GM19324 (cell line): ENCODE measurements at regions not wholly inside any gene's neighbourhood (a gene's known extent, or its start where the extent isn't known, plus 50 kb on each side); places are given as distances from the start of the nearest gene placed in this dataset.

Source experiments
- ATAC-seq: cut with Tn5 transposase; IDR thresholded peaks from one replicate; pipeline ENCODE4 v1.9.1; 2021; ENCODE audit warnings: mild to moderate bottlenecking, moderate library complexity; ENCODE audit not compliant: unreplicated experiment, low FRiP score

- ATAC-seq: no peak
Measured at GRCh38 chr7:13322126-13322525, 634.7 kb downstream of the ARL4A start.

- no peak for ATAC-seq
Measured at GRCh38 chr7:13327669-13328068, 640.2 kb downstream of the ARL4A start.

GRCh38 chr7:13333371-13333770 lies 645.9 kb downstream of the ARL4A start:
- no peak for ATAC-seq

GRCh38 chr7:13336227-13336626 lies 648.8 kb downstream of the ARL4A start:
- no peak for ATAC-seq

- ATAC-seq: no peak
Measured at GRCh38 chr7:13352677-13353076, 636.8 kb downstream of the ETV1 start.

- no peak for ATAC-seq
Measured at GRCh38 chr7:13359656-13360055, 629.8 kb downstream of the ETV1 start.

GRCh38 chr7:13386741-13387140 lies 602.7 kb downstream of the ETV1 start:
- no peak for ATAC-seq

- ATAC-seq: no peak
Measured at GRCh38 chr7:13407911-13408310, 581.6 kb downstream of the ETV1 start.

- ATAC-seq: no peak
Measured at GRCh38 chr7:13411151-13411550, 578.3 kb downstream of the ETV1 start.

GRCh38 chr7:13411636-13412035 lies 577.8 kb downstream of the ETV1 start:
- ATAC-seq: no peak

- no peak for ATAC-seq
Measured at GRCh38 chr7:13414181-13414580, 575.3 kb downstream of the ETV1 start.

GRCh38 chr7:13414661-13415107 lies 574.8 kb downstream of the ETV1 start:
- no peak for ATAC-seq

GRCh38 chr7:13416071-13416470 lies 573.4 kb downstream of the ETV1 start:
- ATAC-seq: no peak

GRCh38 chr7:13416544-13416943 lies 572.9 kb downstream of the ETV1 start:
- ATAC-seq: no peak

- ATAC-seq: no peak
Measured at GRCh38 chr7:13420726-13421125, 568.7 kb downstream of the ETV1 start.

GRCh38 chr7:13421776-13422175 lies 567.7 kb downstream of the ETV1 start:
- ATAC-seq: no peak

- ATAC-seq: no peak
Measured at GRCh38 chr7:13433946-13434345, 555.5 kb downstream of the ETV1 start.

- no peak for ATAC-seq
Measured at GRCh38 chr7:13442226-13442625, 547.2 kb downstream of the ETV1 start.

- no peak for ATAC-seq
Measured at GRCh38 chr7:13447637-13448036, 541.8 kb downstream of the ETV1 start.

GRCh38 chr7:13448243-13448642 lies 541.2 kb downstream of the ETV1 start:
- ATAC-seq: no peak

GRCh38 chr7:13449460-13449859 lies 540.0 kb downstream of the ETV1 start:
- no peak for ATAC-seq

- no peak for ATAC-seq
Measured at GRCh38 chr7:13454916-13455592, 534.4 kb downstream of the ETV1 start.

GRCh38 chr7:13457790-13458189 lies 531.7 kb downstream of the ETV1 start:
- ATAC-seq: no peak
